ELR (cell line): ENCODE measurements at regions not wholly inside any gene's neighbourhood (a gene's known extent, or its start where the extent isn't known, plus 50 kb on each side); places are given as distances from the start of the nearest gene placed in this dataset.

Experiments
- DNase-seq: peaks from one replicate; pipeline ENCODE4 v3.0.0-alpha.2; 2015; ENCODE audit warnings: low read depth

GRCh38 chr6:23424584-23424983 lies 701.4 kb upstream of the NRSN1 start:
- no peak for DNase-seq

DNA sequence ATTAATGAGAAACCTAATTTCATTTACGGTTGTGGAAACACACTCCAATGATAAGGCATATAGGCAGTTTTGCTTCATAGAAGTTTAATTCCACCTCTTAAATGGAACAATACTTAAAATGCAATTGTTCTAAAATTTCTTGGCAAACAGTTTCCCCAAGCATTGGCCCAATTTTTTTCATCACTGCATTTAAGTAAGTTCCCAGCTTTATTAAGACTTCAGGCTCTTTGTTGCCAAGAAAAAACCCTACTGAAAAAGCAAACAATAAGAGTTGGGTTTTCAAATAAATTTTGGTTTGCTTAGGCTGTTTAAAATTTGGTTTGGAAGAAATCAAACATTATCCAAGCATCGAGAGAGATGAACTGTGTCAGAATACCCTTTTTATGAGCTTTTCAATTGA lies 690.9 kb upstream of the NRSN1 start:
- DNase-seq: no peak

DNA sequence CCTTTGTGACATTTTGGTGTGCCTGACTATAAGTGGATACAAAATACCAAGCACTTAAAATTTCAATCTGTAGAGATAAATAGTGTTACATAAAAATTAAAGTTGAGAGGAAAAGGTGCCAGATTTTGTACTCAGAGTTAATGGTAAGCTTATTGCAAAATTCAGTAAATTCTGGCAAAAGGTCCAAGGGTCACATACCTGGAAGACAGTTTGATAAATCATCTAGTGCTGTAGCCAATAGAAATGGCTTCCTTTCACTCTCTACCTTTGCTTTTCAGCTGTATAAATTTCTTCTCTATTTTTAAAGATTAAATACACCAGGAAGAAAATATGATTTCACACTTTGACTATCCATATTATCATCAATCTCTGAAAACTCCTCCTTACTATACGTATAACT lies 690.2 kb upstream of the NRSN1 start:
- DNase-seq: no peak

DNA sequence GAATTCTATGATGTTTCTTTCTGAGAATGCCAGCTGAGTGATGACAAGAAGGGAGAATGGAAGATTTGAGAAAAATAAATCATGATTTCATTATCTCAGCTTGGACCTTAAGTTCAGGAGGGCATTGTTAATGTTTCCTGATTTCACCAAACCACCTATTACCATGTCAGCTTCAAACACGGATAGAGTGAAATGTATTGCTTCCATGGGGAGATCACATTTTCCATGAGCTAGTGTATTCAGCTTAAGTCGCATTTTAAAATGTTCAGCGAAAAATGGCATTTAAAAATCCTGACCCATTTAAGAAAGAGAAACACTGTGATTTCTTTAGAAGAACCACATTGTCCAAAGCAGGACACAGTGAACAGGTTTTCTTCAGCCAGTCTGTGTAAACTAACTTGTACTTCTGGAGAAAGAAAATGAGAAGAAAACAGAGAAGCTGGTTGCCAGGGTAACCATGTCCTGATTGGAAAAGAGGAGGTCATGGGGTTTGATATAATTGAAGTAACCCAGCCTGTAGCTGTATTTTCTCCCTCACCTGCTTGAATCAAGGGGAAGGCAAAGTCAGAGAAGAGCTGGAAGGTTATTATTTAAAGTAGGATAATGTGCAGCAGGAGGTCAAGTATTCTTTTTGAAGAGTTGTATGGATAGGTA lies 684.1 kb upstream of the NRSN1 start:
- no peak for DNase-seq

GRCh38 chr6:23445157-23445710 lies 680.8 kb upstream of the NRSN1 start:
- DNase-seq: no peak

- DNase-seq: peak; percentile 8
These were observed 679.5 kb upstream of the NRSN1 start for GRCh38 chr6:23446469-23446967.

DNA sequence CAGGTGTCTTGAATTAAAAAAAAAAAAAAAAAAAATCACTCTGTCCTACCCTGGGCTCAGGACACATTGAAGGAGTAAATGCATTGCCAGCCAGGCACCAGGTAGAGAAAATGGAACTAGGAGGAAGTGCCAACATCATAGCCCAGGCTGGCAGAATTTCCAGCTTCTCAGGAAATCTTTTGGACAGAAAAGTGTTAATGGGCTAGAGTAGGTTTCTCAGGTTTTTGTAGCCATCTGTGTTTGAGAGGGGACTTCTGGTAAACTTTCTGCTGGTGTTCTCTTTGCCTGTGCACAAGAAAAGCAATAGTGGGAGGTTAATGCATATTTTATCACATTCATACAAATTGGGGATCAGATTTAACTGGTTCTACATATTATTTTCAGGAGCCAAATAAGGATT lies 678.3 kb upstream of the NRSN1 start:
- no peak for DNase-seq

- DNase-seq: no peak
These were observed 677.7 kb upstream of the NRSN1 start for GRCh38 chr6:23448281-23448680.

- peak; percentile 28 for DNase-seq
These were observed 671.7 kb upstream of the NRSN1 start for GRCh38 chr6:23454080-23454976.

- DNase-seq: no peak
These were observed 670.3 kb upstream of the NRSN1 start for GRCh38 chr6:23455754-23456153.

DNA sequence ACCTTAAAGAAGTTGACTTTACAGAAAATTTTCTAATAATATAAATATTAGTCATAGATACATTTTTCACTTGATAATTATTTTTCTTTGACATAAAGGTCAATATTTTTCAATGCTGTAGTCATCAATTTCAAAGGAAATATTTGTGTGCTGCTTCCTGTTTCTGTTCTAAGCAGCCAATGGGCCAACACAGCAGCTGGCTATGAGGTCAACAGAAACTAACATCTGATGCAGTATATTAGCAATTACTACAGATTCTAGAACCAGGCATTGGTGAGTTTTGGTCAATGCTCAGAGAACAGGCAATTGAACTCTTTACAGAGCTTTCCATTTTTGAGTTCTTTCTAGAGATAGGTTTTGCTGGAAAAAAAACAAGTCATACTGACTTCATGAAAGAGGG lies 669.6 kb upstream of the NRSN1 start:
- no peak for DNase-seq

DNA sequence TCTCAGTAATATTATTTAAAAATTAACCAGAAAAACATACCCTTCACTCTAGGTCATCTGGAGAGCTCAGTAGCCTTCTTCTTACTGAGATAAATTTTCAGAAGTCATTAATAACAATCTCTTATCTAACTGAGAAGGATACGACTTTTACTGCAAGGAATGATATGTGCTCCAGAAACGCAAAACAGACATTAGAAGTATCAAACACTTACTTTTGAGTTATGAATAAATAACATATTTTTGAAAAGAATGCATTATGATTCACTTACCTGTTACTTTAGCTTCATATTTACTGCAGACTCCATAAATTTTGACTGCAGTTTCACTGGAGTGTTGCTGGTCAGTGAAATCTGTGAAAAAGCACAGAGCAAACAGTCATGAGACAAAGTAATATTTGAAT lies 668.7 kb upstream of the NRSN1 start:
- DNase-seq: no peak

- no peak for DNase-seq
These were observed 660.1 kb upstream of the NRSN1 start for GRCh38 chr6:23465912-23466311.

GRCh38 chr6:23477586-23477985 lies 648.4 kb upstream of the NRSN1 start:
- DNase-seq: no peak

- no peak for DNase-seq
These were observed 647.7 kb upstream of the NRSN1 start for GRCh38 chr6:23478312-23478711.

DNA sequence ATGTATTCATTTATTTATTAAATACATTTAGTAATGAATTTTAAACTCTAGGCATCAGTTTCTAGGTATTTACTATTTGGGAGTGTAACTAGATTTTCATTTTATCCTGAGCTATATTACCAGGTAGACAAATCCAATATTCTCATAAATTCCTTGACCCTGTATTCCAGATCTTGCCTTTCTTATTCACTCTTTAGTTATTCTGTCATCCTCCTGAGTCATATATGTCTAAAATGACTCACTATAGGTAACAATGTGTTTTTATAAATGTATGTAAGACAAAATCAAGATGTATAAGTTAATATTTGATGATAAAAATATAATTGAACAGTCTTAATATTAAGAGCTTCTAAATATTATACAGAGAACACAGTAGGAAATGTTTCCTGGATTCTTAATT lies 642.1 kb upstream of the NRSN1 start:
- DNase-seq: no peak

- no peak for DNase-seq
These were observed 631.6 kb upstream of the NRSN1 start for GRCh38 chr6:23494367-23494766.

- no peak for DNase-seq
These were observed 628.0 kb upstream of the NRSN1 start for GRCh38 chr6:23498013-23498412.

DNA sequence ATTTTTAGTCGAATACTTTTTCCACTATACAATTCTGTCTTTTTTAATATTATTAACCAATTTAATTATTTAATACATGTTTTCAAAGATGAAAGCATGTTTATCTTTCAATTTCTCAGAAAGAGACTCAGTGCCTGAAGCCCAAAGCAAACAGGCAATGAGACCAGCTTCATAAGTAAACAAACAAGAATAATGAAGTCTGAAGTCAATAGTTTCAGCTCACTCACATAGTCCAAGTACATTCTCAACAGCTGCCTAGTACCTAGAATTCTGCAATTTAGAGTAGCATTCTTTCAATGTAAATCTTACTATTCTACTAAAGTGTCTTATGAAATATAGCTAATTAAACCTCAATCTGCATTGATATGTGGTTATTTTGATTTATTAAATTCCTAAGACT lies 626.5 kb upstream of the NRSN1 start:
- no peak for DNase-seq

- no peak for DNase-seq
These were observed 622.8 kb upstream of the NRSN1 start for GRCh38 chr6:23503173-23503572.

DNA sequence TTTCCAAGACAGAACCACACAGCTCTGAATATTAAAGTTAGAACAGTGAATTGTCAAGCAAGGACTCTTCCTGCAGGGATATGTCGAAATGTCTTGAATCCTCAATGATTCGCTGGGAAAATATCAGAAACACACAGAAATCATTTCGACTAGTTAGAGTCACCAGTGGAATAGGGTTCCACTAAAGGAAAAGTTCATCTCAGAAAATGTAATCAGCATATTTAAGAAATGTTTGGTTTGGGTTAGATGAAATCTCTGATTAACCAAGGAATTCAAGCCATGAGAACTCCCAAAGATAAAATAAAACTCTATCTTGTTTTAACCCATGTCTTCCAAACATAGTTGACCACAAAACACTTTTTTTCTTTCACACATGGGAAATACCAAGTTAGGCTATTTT lies 621.0 kb upstream of the NRSN1 start:
- DNase-seq: no peak

GRCh38 chr6:23510778-23511510 lies 615.1 kb upstream of the NRSN1 start:
- DNase-seq: no peak
